ENCODE measurements at regions not wholly inside any gene's neighbourhood (a gene's known extent, or its start where the extent isn't known, plus 50 kb on each side); places are given as distances from the start of the nearest gene placed in this dataset.

- H3K4me3 ChIP-seq (replicated peaks; ENCODE audit: low read depth, low read length): no peak overlapping the region
- DNase-seq (ENCODE audit: extremely low read depth, low read depth): no peak
- TF ChIP-seq, protein P1, sequence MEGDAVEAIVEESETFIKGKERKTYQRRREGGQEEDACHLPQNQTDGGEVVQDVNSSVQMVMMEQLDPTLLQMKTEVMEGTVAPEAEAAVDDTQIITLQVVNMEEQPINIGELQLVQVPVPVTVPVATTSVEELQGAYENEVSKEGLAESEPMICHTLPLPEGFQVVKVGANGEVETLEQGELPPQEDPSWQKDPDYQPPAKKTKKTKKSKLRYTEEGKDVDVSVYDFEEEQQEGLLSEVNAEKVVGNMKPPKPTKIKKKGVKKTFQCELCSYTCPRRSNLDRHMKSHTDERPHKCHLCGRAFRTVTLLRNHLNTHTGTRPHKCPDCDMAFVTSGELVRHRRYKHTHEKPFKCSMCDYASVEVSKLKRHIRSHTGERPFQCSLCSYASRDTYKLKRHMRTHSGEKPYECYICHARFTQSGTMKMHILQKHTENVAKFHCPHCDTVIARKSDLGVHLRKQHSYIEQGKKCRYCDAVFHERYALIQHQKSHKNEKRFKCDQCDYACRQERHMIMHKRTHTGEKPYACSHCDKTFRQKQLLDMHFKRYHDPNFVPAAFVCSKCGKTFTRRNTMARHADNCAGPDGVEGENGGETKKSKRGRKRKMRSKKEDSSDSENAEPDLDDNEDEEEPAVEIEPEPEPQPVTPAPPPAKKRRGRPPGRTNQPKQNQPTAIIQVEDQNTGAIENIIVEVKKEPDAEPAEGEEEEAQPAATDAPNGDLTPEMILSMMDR (IDR thresholded peaks at IDR 0.05; ENCODE audit: low read depth, low read length, missing control alignments): no peak
These were observed 86.1 kb downstream of the NCOR2 start for GRCh38 chr12:124481257-124481750.

DNA sequence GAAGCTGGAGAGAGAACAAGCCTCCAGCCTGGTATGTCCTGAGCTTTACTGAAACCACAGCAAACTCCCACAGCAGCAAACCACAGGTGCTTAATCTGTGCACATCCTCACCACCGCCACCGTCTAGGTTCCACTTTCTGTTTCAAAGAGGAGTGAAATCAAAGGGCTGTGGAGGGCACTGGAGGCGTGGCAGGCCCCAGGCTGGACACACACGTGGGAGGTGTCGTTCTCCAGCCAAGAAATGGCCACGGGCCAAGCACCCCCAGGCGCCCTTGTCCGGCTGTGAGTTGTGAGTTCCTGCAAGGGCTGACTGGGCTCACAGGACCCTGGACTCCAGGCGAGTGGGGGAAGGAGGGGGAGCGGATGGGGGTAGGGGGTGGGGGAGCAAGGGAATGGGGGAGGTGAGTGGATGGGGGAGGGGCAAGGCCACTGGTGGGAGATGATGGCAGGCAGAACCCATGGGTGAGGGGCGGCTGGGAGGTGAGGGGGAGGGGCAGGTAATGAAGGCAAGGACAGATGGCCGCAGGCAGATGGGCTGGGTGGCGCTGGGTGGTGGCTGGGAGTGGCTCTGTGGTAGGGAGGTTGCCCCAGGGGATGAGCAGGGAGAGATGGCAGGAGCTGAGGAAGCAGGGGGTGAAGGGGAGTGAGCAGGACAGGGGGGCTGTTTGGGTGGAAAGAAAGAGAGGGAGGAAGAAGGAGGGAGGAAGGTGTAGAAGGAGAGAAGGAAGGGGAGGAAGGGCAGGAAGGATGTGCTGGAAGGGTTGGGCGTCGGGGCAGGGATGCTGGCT, 86.7 kb downstream of the NCOR2 start:
- TF ChIP-seq, protein P1 (IDR thresholded peaks at IDR 0.05; ENCODE audit: low read depth, low read length, missing control alignments): no peak
- H3K4me3 ChIP-seq (replicated peaks; ENCODE audit: low read depth, low read length): no peak overlapping the region
- no peak for DNase-seq (ENCODE audit: extremely low read depth, low read depth)

GRCh38 chr12:124479680-124480468, 87.5 kb downstream of the NCOR2 start:
- H3K4me3 ChIP-seq (replicated peaks; ENCODE audit: low read depth, low read length): no peak overlapping the region

DNA sequence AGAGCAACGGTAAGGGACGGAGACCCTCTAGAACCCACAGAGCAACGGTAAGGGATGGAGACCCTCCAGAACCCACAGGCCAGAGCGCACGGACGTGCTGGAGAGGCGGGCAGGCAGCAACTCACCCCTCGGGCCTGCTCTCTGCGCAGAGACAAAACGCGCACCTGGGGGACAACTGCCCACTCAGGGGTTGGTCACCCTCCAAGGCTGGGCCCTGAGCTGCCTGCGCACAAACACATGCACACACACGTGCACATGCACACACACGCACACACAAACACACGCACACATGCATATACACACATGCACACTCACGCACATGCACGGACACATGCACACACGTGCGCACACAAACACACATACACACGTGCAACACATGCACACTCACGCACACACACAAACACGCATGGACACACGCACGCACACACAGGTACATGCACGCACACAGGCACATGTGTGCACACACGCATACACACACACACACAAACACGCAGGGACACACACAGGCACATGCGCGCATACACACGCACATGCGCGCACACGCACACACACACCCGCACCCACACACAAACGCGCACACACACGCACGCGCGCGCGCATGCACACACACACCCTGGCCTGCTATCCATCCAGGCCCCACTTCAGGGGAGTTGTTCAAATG, 88.3 kb downstream of the NCOR2 start:
- no peak for DNase-seq (ENCODE audit: extremely low read depth, low read depth)
- H3K4me3 ChIP-seq (replicated peaks; ENCODE audit: low read depth, low read length): no peak overlapping the region
- TF ChIP-seq, protein P1 (IDR thresholded peaks at IDR 0.05; ENCODE audit: low read depth, low read length, missing control alignments): no peak

More at GRCh38 chr12:124479680-124480468, 87.5 kb downstream of the NCOR2 start:
- TF ChIP-seq, protein P1 (IDR thresholded peaks at IDR 0.05; ENCODE audit: low read depth, low read length, missing control alignments): no peak
- DNase-seq (ENCODE audit: extremely low read depth, low read depth): no peak

- TF ChIP-seq, protein P1 (IDR thresholded peaks at IDR 0.05; ENCODE audit: low read depth, low read length, missing control alignments): no peak
- no peak for DNase-seq (ENCODE audit: extremely low read depth, low read depth)
- H3K4me3 ChIP-seq (replicated peaks; ENCODE audit: low read depth, low read length): no peak overlapping the region
These were observed 89.0 kb downstream of the NCOR2 start for GRCh38 chr12:124478416-124478815.

DNA sequence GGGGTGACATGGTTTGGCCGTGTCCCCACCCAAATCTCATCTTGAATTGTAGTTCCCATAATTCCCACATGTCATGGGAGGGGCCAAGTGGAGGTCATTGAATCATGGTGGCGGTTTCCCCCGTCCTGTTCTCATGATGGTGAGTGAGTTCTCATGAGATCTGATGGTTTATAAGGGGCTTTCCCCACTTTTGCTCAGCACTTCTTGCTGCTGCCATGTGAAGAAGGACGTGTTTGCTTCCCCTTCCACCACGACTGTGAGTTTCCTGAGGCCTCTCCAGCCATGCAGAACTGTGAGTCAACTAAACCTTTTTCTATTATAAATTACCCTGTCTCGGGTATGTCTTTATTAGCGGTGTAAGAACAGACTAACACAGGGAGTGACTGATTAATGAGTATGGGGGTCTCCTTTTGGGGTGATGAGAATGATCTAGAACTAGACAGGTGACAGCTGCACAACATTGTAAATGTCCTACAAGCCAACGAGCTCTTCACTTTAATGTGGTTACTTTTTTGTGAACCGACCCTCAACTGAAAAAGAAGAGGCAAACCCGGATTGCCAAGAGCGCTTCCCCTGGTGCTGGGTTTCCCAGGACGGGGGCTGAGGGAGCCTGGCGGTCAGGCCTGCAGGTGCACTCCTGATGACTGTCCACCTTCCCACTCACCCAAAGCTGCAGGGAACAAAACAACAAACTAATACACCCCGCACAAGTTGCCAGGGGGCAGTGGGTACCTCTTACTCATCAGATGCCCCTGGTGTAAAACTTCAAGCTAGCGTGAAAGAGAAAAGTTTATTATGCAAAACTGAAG, 90.1 kb downstream of the NCOR2 start:
- H3K4me3 ChIP-seq (replicated peaks; ENCODE audit: low read depth, low read length): no peak overlapping the region
- TF ChIP-seq, protein P1 (IDR thresholded peaks at IDR 0.05; ENCODE audit: low read depth, low read length, missing control alignments): no peak
- DNase-seq (ENCODE audit: extremely low read depth, low read depth): no peak
